Brain microvascular endothelial cell (primary cell): ENCODE measurements at regions not wholly inside any gene's neighbourhood (a gene's known extent, or its start where the extent isn't known, plus 50 kb on each side); places are given as distances from the start of the nearest gene placed in this dataset.
"Not testable (repeated sequence)": the region's sequence is repeated elsewhere in the genome, so short reads cannot be mapped to it uniquely, and the experiment has no call there.

Experiments used
- DNase-seq: peaks from one replicate; pipeline ENCODE4 v3.0.0-alpha.2; 2020
- H3K27ac ChIP-seq: fragments of 250-450 bp; sonication (Bioruptor Pico); 2 replicates; pipeline ENCODE4 v1.5.1; 2020; ENCODE audit warnings: mild to moderate bottlenecking, moderate library complexity
- H3K27me3 ChIP-seq: fragments of 250-450 bp; sonication (Bioruptor Pico); replicated peaks from 2 replicates; pipeline ENCODE4 v1.5.1; 2020; ENCODE audit warnings: mild to moderate bottlenecking
- H3K36me3 ChIP-seq: fragments of 250-450 bp; sonication (Bioruptor Pico); replicated peaks from 2 replicates; pipeline ENCODE4 v1.5.1; 2020; ENCODE audit warnings: mild to moderate bottlenecking
- H3K4me3 ChIP-seq: 2 replicates; pipeline ENCODE4 v1.5.1; 2011; ENCODE audit warnings: low read depth, mild to moderate bottlenecking, control low read depth, low read length, moderate library complexity
- CTCF ChIP-seq: IDR thresholded peaks from 2 replicates; pipeline ENCODE4 v1.5.1; 2011; ENCODE audit warnings: low read depth, mild to moderate bottlenecking, moderate library complexity, low read length, control low read depth, inconsistent platforms; ENCODE audit errors: missing control alignments
- in situ Hi-C: cut with HindIII; loops from 2 replicates; pipeline ENCODE4 v1.10.0; 2017; ENCODE audit warnings: low sequenced_read_pairs, low pct_ligation_motif_present

DNA sequence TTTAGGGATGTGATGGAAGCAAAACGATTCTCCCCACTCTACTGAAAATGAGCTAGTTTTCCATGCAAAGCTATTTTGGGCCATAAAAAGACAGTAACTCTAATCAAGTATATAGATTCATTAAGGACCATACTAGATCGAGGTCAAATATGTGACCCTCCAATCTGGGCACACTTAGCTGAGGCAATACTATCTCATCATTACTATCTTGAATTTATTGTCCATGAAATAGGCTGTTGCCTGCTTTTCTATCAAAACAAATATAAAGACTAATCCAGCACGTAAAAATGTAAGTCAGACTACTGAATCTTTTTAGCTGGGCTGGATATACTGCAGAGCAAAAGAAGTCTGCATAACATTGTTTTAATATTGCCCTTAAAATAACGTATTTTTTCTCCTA is 943.1 kb downstream of the NR2F1-AS1 start:
- no peak for TF ChIP-seq CTCF
- H3K36me3 ChIP-seq = no peaks in the 10 kb centered on the region
- H3K4me3 ChIP-seq = no peak overlapping the region
- DNase-seq = no peak
- no peaks in the 10 kb centered on the region for H3K27me3 ChIP-seq
- in situ Hi-C loops = no loop called here
- H3K27ac ChIP-seq = no peak overlapping the region

DNA sequence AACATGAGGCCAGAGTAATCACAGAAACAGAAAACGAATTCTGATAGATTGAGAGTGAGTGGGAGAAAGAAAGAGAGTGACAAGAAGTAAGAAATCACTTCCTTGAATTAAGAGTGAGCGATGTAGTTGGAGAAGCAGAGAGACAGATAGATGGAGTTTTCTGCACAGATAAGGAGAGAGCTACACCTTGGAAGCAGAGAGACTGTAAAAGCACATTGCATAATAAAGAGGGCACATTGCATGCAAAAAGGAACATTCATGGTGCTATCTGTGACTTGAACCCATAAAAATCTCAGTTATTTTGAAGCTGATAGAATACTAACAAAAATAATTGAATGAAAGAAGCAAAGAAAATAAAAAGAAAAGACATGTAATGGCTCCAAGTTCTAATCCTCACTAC is 943.8 kb downstream of the NR2F1-AS1 start:
- H3K36me3 ChIP-seq = no peaks in the 10 kb centered on the region
- H3K27ac ChIP-seq = no peak overlapping the region
- no peak overlapping the region for H3K4me3 ChIP-seq
- in situ Hi-C loops = no loop called here
- no peak for TF ChIP-seq CTCF
- H3K27me3 ChIP-seq = no peaks in the 10 kb centered on the region
- no peak for DNase-seq

DNA sequence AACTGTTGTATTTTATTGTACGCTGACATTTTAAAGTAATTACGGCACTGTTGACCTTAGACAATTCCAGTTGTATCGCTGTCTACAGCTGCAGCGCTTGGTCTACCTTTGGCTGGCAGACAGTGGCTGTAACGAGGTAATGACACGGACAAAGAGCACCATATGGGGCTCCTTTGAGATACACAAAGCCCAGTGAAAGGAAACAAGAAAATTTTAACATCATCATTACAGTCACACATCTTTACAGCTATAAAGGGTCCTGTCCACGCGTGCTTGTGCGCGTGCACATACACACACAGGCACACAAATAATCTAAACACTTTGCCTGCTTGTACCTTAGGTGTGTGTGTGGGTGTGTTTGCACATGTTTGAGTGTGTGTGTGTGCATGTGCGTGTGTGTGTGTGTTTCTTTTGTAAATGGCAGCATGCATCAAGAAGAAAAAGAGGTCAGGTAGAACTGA is 946.0 kb downstream of the NR2F1-AS1 start:
- in situ Hi-C loops = no loop called here
- no peak for TF ChIP-seq CTCF
- Histone ChIP-seq H3K27me3 (no peaks in the 10 kb centered on the region), H3K27ac (no peak overlapping the region), H3K36me3 (no peaks in the 10 kb centered on the region), H3K4me3 (no peak overlapping the region)
- no peak for DNase-seq

DNA sequence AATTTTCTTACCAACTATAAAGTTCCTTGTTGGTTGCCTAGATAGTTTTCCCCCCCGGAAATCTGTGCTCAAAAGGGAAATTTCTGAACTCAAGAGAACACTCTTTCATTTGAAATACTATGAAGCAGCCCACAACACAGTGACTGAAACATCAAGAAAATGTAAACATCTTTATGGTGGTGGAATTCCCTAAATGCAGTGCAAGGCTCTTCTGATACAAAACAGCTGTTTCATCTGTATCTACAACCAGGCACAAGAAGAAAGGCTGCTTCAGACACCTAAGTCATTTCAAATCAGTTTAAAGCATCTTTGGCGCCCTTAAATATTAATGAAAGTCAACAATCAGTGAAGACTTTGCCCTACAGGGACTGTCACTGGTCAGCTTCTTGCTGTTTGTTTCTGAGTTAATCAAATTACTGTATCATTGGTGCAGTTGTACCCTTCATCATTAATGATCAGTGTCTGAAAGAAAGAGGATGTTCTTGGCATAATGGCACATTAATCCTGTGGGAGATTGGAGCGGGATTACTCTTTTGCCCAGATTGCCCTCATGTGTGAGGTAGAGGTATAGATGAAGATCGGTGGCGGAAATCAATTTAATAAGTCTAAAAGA is 947.0 kb downstream of the NR2F1-AS1 start:
- Histone ChIP-seq H3K27ac (no peak overlapping the region), H3K36me3 (no peaks in the 10 kb centered on the region), H3K4me3 (no peak overlapping the region), H3K27me3 (no peaks in the 10 kb centered on the region)
- in situ Hi-C loops = no loop called here
- no peak for DNase-seq
- no peak for TF ChIP-seq CTCF

DNA sequence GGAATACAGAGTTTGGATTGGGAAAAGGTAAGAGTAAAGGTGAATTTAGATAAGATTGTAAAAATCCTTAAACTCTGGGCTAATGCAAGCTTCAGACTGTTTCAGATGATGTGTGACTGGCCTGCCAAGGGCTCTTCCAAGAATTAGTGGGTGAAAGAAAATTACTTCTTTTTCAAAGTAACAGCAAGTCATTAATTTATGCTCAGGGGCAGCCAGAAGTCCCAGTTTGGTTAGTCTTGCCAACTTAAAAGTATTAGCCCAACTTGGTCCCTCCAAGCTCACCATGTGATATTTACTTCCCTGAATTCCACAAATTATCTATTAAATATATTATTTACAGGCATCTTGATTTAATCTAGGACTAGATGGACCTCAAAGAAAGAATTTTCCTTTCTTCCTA is 947.8 kb downstream of the NR2F1-AS1 start:
- no peak overlapping the region for H3K27ac ChIP-seq
- H3K36me3 ChIP-seq = no peaks in the 10 kb centered on the region
- in situ Hi-C loops = no loop called here
- no peak for DNase-seq
- TF ChIP-seq CTCF = no peak
- no peaks in the 10 kb centered on the region for H3K27me3 ChIP-seq
- H3K4me3 ChIP-seq = no peak overlapping the region

DNA sequence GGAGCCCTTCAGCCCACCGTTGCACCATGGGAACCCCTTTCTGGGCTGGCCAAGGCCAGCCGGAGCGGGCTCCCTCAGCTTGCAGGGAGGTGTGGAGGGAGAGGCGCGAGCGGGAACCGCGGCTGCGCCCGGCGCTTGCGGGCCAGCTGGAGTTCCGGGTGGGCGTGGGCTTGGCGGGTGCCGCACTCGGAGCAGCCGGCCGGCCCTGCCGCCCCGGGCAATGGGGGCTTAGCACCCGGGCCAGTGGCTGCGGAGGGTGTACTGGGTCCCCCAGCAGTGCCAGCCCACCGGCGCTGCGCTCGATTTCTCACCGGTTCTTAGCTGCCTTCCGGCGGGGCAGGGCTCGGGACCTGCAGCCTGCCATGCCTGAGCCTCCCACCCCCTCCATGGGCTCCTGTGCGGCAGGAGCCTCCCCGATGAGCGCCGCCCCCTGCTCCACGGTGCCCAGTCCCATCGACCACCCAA is 949.8 kb downstream of the NR2F1-AS1 start:
- H3K4me3 ChIP-seq, H3K27ac ChIP-seq, DNase-seq, in situ Hi-C loops, H3K27me3 ChIP-seq, H3K36me3 ChIP-seq: not testable (repeated sequence)
